GM12865 (cell line): ENCODE measurements at regions not wholly inside any gene's neighbourhood (a gene's known extent, or its start where the extent isn't known, plus 50 kb on each side); places are given as distances from the start of the nearest gene placed in this dataset.

Experiments used
- DNase-seq: peaks from one replicate; pipeline ENCODE4 v3.0.0; 2010; ENCODE audit warnings: low read depth
- H3K4me3 ChIP-seq: 2 replicates; pipeline ENCODE4 v1.5.1; 2011; ENCODE audit warnings: mild to moderate bottlenecking, low read depth, low read length, control low read depth
- TF ChIP-seq, protein P1 (sequence below): IDR thresholded peaks from 2 replicates; pipeline ENCODE4 v1.5.1; 2011; ENCODE audit warnings: low read length, control low read depth, low read depth, inconsistent platforms; ENCODE audit not compliant: insufficient read depth; ENCODE audit errors: missing control alignments

DNA sequence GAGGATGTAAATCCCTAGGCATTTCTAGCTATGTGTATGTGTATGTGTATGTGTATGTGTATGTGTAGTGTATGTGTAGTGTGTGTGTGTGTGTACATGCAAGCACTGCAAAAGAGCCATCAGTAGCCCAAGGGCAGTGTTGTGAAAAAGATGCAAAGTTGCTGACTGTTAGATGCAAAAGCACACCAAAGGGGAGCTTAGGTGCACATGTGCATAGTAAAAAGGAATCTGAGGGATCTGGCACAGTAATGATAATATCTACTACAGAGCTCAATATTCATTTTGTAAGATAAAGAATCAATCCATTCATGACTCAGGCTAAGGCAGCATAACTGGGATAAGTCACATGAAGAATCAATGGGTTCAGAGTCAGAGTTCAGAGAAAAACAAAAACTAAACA, 80.2 kb downstream of the TMEM47 start:
- no peak overlapping the region for H3K4me3 ChIP-seq
- no peak for DNase-seq
- TF ChIP-seq, protein P1, sequence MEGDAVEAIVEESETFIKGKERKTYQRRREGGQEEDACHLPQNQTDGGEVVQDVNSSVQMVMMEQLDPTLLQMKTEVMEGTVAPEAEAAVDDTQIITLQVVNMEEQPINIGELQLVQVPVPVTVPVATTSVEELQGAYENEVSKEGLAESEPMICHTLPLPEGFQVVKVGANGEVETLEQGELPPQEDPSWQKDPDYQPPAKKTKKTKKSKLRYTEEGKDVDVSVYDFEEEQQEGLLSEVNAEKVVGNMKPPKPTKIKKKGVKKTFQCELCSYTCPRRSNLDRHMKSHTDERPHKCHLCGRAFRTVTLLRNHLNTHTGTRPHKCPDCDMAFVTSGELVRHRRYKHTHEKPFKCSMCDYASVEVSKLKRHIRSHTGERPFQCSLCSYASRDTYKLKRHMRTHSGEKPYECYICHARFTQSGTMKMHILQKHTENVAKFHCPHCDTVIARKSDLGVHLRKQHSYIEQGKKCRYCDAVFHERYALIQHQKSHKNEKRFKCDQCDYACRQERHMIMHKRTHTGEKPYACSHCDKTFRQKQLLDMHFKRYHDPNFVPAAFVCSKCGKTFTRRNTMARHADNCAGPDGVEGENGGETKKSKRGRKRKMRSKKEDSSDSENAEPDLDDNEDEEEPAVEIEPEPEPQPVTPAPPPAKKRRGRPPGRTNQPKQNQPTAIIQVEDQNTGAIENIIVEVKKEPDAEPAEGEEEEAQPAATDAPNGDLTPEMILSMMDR, result no peak

DNA sequence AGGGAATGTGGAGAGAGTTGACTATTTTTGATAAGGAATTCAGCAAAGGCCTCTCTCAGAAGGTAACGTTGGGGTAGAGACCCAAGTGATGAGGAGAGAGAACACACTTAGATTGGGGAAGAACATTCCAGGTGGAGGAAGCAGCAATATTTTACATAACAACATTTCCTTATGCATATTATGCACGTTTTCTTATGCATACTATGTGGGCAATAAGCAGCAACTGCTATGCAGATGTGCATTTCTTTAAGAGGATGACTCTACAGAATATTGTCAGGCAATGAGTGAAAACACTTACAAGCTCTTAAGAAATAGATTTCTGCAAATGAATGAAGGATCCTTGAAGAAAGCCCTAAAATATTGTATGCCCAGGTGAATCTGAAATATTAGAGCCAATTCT, 91.1 kb downstream of the TMEM47 start:
- DNase-seq, result no peak
- TF ChIP-seq, protein P1, result no peak
- H3K4me3 ChIP-seq, result no peak overlapping the region

DNA sequence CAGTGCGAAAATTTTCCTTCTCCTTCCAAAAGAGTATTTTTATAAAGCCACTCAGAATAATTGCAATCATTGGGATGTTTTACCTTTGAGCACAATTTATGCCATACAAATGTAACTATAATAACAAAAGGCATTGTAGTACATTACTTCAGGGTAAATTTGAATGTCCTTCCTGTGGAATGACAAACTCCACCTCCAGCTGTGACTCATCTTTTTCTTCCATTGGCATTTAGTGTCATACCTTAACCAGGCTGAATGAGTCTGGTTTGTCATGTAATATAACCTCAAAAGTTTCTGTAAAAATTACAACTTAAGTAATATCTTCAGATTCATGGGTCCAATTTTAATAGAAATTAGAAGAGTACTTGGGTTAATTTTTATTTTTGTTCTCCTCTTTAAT, 93.3 kb downstream of the TMEM47 start:
- TF ChIP-seq, protein P1, result no peak
- H3K4me3 ChIP-seq, result no peak overlapping the region
- no peak for DNase-seq

DNA sequence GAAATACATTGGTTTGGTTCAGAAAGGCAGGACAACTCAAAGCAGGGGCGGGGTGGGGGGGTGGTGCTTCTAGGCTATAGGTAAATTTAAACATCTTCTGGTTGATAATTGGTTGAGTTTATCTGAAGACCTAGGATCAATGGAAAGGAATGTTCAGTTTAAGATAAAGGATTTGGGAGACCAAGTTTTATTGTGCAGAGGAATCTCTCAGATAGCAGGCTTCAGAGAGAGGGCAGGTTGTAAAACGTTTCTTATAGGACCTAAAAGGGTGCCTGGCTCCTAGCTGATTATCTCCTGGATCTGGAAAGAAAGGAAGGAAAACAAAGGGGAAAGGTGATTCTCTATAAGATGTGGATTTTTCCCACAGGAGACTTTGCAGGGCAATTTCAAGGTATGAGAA, 94.0 kb downstream of the TMEM47 start:
- no peak for DNase-seq
- no peak overlapping the region for H3K4me3 ChIP-seq
- TF ChIP-seq, protein P1, result no peak

DNA sequence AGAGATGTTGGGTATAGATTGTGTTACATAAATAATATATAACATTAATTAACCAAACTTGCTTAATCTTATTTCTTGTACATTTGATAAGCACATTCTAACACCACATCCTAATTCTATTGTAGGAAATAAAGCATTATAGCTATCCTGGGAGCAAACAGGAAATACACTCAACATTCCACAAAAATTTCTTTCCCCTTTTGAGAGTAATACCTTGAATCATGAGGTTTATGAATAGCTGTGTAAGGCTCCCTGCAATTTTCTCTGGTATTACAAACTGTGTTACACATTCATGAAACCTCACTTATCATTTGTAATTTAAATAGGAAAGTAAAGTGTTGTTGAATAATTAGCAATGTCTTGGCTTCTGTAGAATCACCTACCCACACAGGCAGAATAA, 95.1 kb downstream of the TMEM47 start:
- DNase-seq, result no peak
- TF ChIP-seq, protein P1, result no peak
- no peak overlapping the region for H3K4me3 ChIP-seq

DNA sequence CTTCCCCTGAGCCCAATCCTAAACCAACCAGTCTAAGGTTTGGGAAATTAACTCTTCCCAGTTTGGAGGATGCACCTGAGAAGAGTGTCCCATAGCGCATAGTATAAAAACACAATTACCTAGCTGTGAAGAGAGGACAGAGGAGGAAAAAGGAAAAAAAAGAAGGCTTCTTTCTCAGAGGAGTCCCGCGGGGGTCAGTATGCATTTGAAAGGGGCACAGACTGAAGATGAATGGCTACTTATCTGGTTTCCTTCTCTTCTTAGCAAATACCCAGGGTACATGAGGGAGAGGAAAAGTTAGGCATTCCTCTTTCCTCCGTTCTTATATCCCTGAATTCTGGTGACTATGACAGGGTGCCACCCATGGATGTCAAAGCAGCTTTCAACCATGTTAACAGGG, 96.9 kb downstream of the TMEM47 start:
- no peak overlapping the region for H3K4me3 ChIP-seq
- TF ChIP-seq, protein P1, result no peak
- no peak for DNase-seq

DNA sequence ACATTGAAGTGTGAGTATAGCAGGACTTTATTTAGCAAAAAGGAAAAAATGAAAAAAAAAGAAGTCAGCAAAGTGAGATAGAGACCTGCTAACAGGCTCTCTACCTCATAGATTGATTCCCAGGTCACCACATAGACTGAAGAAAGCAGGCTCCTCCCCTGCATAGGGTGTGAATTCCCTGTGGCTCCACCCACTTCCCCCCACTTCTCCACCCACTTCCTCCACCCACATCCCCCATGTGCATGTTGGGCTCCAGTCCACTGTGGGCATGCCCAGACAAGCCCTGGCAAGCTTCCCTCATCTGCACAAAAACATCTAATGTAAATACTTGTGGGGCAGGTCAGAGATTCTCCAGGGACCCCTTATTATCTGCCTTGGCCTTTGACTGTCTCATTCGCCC, 97.8 kb downstream of the TMEM47 start:
- no peak overlapping the region for H3K4me3 ChIP-seq
- DNase-seq, result peak; percentile 2
- TF ChIP-seq, protein P1, result no peak
